T-cell (primary cell): ENCODE measurements at regions not wholly inside any gene's neighbourhood (a gene's known extent, or its start where the extent isn't known, plus 50 kb on each side); places are given as distances from the start of the nearest gene placed in this dataset.

ENCODE experiments used
- ATAC-seq, 4 experiments: fragments of 200-7000 bp in 3 of 4; fragments of 150-1000 bp in 1 of 4; cut with Tn5 transposase; replicated peaks in 1 of 4; 1 replicate in 3 of 4; 2 replicates in 1 of 4; pipeline ENCODE4 v1.10.0; 2021; ENCODE audit warnings: moderate library complexity in 3 of 4, mild to moderate bottlenecking in 2 of 4, moderate number of reproducible peaks in 1 of 4
- CTCF ChIA-PET, 2 donors: fragments of 300-600 bp; sonication (Branson Sonifier 250); formaldehyde crosslinking; loops; one replicate each; lab custom pipeline; 2022; ENCODE audit warnings: antibody characterized with exemption in 2 of 2; lab: Charles Lee
- POLR2A ChIA-PET, 2 donors: fragments of 300-600 bp; sonication (Branson Sonifier 250); formaldehyde crosslinking; loops; one replicate each; lab custom pipeline; 2022; ENCODE audit warnings: antibody characterized with exemption in 2 of 2; lab: Charles Lee
- DNase-seq, 35 experiments: peaks; one replicate each; pipeline versions ENCODE4 v3.0.0 to v3.0.0-alpha.2; 2013 to 2023
- H3K27ac ChIP-seq: one replicate; pipeline ENCODE4 v1.5.1; 2013; ENCODE audit warnings: low read length
- H3K27me3 ChIP-seq, 2 experiments: replicated peaks in 1 of 2; 1 replicate in 1 of 2; 2 replicates in 1 of 2; pipeline versions ENCODE4 v1.6.1 to v1.7.0; 2013; ENCODE audit warnings: low read length in 1 of 2, mixed read lengths in 1 of 2; ENCODE audit not compliant: control insufficient read depth in 2 of 2, insufficient read depth in 2 of 2; ENCODE audit errors: extremely low read depth in 1 of 2
- H3K36me3 ChIP-seq, 2 donors: 1 replicate in 1 of 2; 2 replicates in 1 of 2; pipeline versions ENCODE4 v1.6.1 to v1.7.0; 2013; ENCODE audit warnings: low read length in 1 of 2; ENCODE audit not compliant: control insufficient read depth in 2 of 2, insufficient read depth in 1 of 2; ENCODE audit errors: extremely low read depth in 1 of 2
- H3K4me1 ChIP-seq, 2 experiments: 1 replicate in 1 of 2; 2 replicates in 1 of 2; pipeline versions ENCODE4 v1.6.1 to v1.7.0; 2013; ENCODE audit warnings: low read length in 2 of 2, mixed read lengths in 1 of 2; ENCODE audit not compliant: insufficient read depth in 2 of 2, control insufficient read depth in 1 of 2; ENCODE audit errors: extremely low read depth in 1 of 2
- H3K4me3 ChIP-seq, 2 donors: 1 replicate in 1 of 2; 2 replicates in 1 of 2; pipeline versions ENCODE4 v1.5.1 to v1.7.0; 2013; ENCODE audit warnings: mild to moderate bottlenecking in 2 of 2, low read length in 1 of 2, moderate library complexity in 1 of 2; ENCODE audit not compliant: control insufficient read depth in 1 of 2; ENCODE audit errors: extremely low read depth in 1 of 2
- H3K9me3 ChIP-seq: 2 replicates; pipeline ENCODE4 v1.7.0; 2013
- H3K27ac Mint-ChIP-seq, 2 donors: one replicate each; pipeline ENCODE4 v1.8.0; 2020 to 2021; ENCODE audit warnings: mild to moderate bottlenecking in 2 of 2, mixed read lengths in 2 of 2
- H3K27me3 Mint-ChIP-seq, 2 donors: one replicate each; pipeline ENCODE4 v1.8.0; 2021 to 2022; ENCODE audit warnings: mixed read lengths in 2 of 2
- H3K36me3 Mint-ChIP-seq: one replicate; pipeline ENCODE4 v1.8.0; 2021; ENCODE audit warnings: mixed read lengths
- H3K4me1 Mint-ChIP-seq, 3 donors: one replicate each; pipeline ENCODE4 v1.8.0; 2020 to 2022; ENCODE audit warnings: mixed read lengths in 3 of 3, mild to moderate bottlenecking in 1 of 3
- H3K4me3 Mint-ChIP-seq, 3 donors: one replicate each; pipeline ENCODE4 v1.8.0; 2020 to 2022; ENCODE audit warnings: mild to moderate bottlenecking in 3 of 3, mixed read lengths in 3 of 3, moderate library complexity in 3 of 3
- H3K9me3 Mint-ChIP-seq, 3 donors: one replicate each; pipeline ENCODE4 v1.8.0; 2020 to 2022; ENCODE audit warnings: mixed read lengths in 3 of 3
- WGBS: methylation state at CpG from one replicate; pipeline ENCODE4 v1.1.5; 2013; ENCODE audit warnings: missing lambda C conversion rate; ENCODE audit not compliant: insufficient coverage; 5-methylcytosine and 5-hydroxymethylcytosine counted together

DNA sequence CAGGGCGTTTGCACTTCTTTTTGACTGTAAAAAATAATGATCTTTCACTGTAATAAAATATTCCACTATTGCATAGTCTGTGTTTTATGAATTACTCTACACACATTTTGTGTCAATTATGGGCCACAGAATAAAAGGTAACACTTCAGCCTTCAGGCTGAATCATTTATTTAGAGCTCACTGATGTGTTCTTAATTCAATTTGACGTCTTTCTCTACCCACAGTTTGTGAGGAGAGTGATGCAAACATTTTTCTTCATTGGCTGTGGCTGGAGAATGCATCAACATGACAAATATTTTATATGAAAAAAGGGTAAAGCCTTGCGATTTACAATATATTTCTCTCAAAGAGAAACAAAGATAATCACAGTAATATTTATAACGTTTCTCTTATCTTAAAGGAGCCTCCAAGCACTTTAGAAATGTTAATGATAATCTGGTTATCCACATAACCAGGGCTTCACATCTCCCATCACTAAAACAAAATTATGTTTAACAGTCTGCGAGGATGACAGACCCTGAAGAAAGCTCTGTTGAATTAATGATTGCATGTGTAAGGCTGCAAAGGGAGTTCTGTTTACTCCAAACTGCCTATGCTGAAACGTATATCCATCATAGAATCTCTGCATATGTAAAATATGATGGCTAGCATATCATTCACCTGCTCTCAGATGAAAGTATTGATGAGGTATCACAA is 951.3 kb downstream of the ZPLD1 start:
- Mint-ChIP-seq H3K27me3 (no peaks in the 10 kb centered on the region), H3K36me3 (no peaks in the 10 kb centered on the region), H3K4me1 (no peaks in the 10 kb centered on the region), H3K9me3 (peaks cover 0 to 4% (median 0%) of the 10 kb centered on the region in 3 donors), H3K27ac (no peak overlapping the region), H3K4me3 (no peak overlapping the region)
- DNase-seq: no peak
- no CpG with 5 or more reads among the region's 6 CpGs for WGBS
- H3K36me3 ChIP-seq: no peaks in the 10 kb centered on the region
- no peaks in the 10 kb centered on the region for H3K9me3 ChIP-seq
- POLR2A ChIA-PET: no interaction called here
- no peaks in the 10 kb centered on the region for H3K27me3 ChIP-seq
- CTCF ChIA-PET: no interaction called here
- H3K4me1 ChIP-seq: no peaks in the 10 kb centered on the region
- no peak overlapping the region for H3K27ac ChIP-seq
- ATAC-seq: no peak
- H3K4me3 ChIP-seq: no peak overlapping the region

DNA sequence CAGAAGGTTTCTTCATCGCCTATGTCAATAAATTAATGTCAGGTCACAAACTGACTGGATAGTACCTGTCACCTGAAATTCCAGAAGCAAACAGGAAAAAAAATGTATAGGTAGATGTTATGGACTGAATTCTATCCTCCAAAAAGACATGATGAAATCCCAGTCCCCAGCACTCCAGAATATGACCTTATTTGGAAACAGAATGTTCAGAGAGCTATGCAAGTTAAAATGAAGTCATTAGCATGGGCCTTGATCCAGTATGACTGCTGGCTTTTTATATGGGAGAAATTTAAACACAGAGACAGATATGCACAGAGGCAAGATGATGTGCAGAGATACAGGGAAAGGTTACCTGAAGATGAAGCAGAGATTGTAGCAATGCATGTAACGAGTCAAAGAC is 953.4 kb downstream of the ZPLD1 start:
- H3K4me1 Mint-ChIP-seq: no peaks in the 10 kb centered on the region
- ATAC-seq (no peak), DNase-seq (no peak)
- CTCF ChIA-PET: no interaction called here
- H3K27me3 Mint-ChIP-seq: no peaks in the 10 kb centered on the region
- no peak overlapping the region for H3K4me3 ChIP-seq
- no peaks in the 10 kb centered on the region for H3K36me3 Mint-ChIP-seq
- H3K27ac ChIP-seq: no peak overlapping the region
- no peak overlapping the region for H3K27ac Mint-ChIP-seq
- no peaks in the 10 kb centered on the region for H3K27me3 ChIP-seq
- POLR2A ChIA-PET: no interaction called here
- H3K9me3 Mint-ChIP-seq: peaks cover 0 to 4% (median 0%) of the 10 kb centered on the region in 3 donors
- H3K9me3 ChIP-seq: no peaks in the 10 kb centered on the region
- no peak overlapping the region for H3K4me3 Mint-ChIP-seq
- H3K36me3 ChIP-seq: no peaks in the 10 kb centered on the region
- no peaks in the 10 kb centered on the region for H3K4me1 ChIP-seq
- 0% methylated on average over 1 of the region's 2 CpGs for WGBS

DNA sequence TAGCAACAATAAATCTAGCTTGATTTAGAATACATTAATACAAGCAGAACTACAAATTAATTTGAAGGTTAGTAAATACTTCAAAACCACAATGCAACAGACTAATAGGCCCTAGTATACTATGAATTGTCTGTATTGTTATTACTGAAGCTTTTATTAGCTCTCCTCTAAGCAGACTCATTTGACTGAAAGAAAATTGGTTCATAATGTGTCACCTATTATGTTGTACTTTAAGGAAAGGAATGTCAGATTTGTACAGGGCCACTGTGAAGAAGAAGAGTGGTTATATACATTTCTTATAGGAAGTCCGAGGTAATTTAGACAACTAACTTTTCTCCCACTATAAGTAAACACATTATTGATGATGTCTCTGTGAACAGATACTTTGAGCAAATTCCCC is 954.5 kb downstream of the ZPLD1 start:
- H3K4me1 Mint-ChIP-seq: no peaks in the 10 kb centered on the region
- DNase-seq: no peak
- Histone ChIP-seq H3K4me3 (no peak overlapping the region), H3K27ac (no peak overlapping the region), H3K4me1 (no peaks in the 10 kb centered on the region), H3K9me3 (no peaks in the 10 kb centered on the region), H3K36me3 (no peaks in the 10 kb centered on the region), H3K27me3 (no peaks in the 10 kb centered on the region)
- ChIA-PET POLR2A (interaction anchor here in 1 of 2 donors (0.5 kb wide), 1 partner anchor 429 kb away, joined by 3 read pairs; no protein-coding TSS in a partner anchor), CTCF (no interaction called here)
- H3K4me3 Mint-ChIP-seq: no peak overlapping the region
- ATAC-seq: no peak
- H3K27me3 Mint-ChIP-seq: no peaks in the 10 kb centered on the region
- WGBS: no CpG with 5 or more reads among the region's 1 CpG
- H3K9me3 Mint-ChIP-seq: peaks cover 0 to 4% (median 0%) of the 10 kb centered on the region in 3 donors
- no peaks in the 10 kb centered on the region for H3K36me3 Mint-ChIP-seq
- no peak overlapping the region for H3K27ac Mint-ChIP-seq

DNA sequence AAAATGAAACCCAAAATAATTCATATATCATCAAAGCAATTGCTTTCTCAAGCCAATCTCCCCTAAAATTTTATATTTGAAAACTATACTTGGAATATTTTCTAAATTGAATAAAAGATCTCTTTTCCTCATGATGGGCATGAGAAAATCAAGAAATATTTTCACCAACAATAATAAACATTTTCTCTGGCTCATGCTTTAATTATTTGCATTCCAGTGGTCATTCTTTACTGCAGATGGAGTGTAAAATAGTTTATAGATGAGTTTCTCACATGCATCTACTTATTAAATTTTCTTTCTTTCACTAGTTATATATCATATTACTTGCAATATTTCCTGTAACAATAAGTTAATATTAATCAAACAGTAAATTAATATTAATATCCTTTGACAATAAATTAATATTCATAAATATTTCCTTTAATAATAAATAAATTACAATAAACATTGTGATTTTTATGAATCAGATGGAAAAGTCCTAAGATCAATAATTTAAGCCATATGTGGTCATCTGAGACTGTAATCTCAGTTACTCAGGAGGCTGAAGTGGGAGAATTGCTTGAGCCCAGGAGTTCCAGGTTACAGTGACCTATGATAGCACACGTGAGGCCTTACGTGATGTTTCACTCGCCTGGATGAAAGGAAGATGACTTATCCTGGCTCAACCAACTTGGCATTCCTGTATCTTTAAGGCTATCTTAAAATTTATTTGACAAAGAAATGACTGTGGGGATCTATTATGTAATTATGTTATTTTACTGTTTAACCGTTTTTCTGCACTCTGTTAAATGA is 958.8 kb downstream of the ZPLD1 start:
- H3K27ac Mint-ChIP-seq: no peak overlapping the region
- Histone ChIP-seq H3K4me1 (no peaks in the 10 kb centered on the region), H3K4me3 (no peak overlapping the region), H3K27me3 (no peaks in the 10 kb centered on the region), H3K27ac (no peak overlapping the region), H3K36me3 (no peaks in the 10 kb centered on the region), H3K9me3 (no peaks in the 10 kb centered on the region)
- no peak for ATAC-seq
- ChIA-PET CTCF (no interaction called here), POLR2A (no interaction called here)
- H3K27me3 Mint-ChIP-seq: no peaks in the 10 kb centered on the region
- WGBS: 100% methylated on average over 1 of the region's 4 CpGs
- H3K9me3 Mint-ChIP-seq: peaks cover 0 to 10% (median 0%) of the 10 kb centered on the region in 3 donors
- no peaks in the 10 kb centered on the region for H3K36me3 Mint-ChIP-seq
- no peak overlapping the region for H3K4me3 Mint-ChIP-seq
- no peak for DNase-seq
- H3K4me1 Mint-ChIP-seq: no peaks in the 10 kb centered on the region

DNA sequence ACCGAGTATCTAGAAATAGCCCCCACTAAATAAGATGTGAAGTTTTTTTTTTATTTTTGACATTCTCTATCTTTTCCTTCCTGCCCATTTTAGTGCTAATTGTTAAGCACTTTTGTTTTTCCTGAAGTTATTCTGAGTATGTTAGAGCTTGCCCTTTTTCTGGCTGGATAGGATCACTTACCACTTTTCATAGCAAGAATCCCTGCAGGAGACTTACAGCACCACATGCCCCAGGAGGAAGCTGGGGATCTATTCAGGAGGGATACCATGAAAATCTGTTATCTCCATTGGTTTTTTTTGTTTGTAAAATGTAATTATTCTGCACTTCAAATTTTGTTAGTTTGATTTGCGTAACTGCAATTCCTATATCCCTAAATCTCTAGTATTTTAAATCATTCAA is 968.4 kb downstream of the ZPLD1 start:
- Histone ChIP-seq H3K4me1 (no peaks in the 10 kb centered on the region), H3K9me3 (no peaks in the 10 kb centered on the region), H3K27me3 (no peaks in the 10 kb centered on the region), H3K4me3 (no peak overlapping the region), H3K36me3 (no peaks in the 10 kb centered on the region), H3K27ac (no peak overlapping the region)
- ChIA-PET CTCF (no interaction called here), POLR2A (no interaction called here)
- no peaks in the 10 kb centered on the region for H3K4me1 Mint-ChIP-seq
- H3K27ac Mint-ChIP-seq: no peak overlapping the region
- H3K27me3 Mint-ChIP-seq: no peaks in the 10 kb centered on the region
- DNase-seq (no peak), ATAC-seq (no peak)
- H3K4me3 Mint-ChIP-seq: no peak overlapping the region
- H3K36me3 Mint-ChIP-seq: no peaks in the 10 kb centered on the region
- peaks cover 0 to 9% (median 0%) of the 10 kb centered on the region in 3 donors for H3K9me3 Mint-ChIP-seq
- WGBS: no CpG with 5 or more reads among the region's 2 CpGs

DNA sequence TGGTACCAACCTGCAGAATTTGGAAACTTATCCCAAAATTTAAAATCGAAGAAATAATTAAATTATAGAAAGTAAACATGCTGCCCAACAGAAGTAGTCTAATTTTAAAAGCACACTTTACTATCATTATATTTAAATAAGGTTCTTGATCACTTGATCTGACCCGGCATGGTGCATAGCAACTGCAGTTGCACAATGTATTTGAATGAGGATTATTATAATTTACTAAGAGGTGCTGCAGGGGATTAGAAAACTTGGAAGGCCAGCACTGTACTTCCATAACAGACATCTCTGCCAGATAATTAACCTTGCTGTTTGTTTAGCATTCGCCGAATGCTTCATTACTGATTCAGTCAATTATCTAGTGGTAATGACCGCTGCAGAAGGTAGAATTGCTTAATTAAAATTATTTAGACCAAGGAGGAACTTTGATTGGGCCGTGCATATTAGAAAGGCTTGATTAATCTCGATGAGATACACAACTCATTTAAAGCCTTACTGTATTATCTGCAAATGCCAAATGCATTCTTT is 971.6 kb downstream of the ZPLD1 start:
- no peak for ATAC-seq
- H3K27ac ChIP-seq: no peak overlapping the region
- H3K4me1 Mint-ChIP-seq: no peaks in the 10 kb centered on the region
- no peak for DNase-seq
- H3K36me3 Mint-ChIP-seq: no peaks in the 10 kb centered on the region
- no peaks in the 10 kb centered on the region for H3K9me3 ChIP-seq
- H3K4me3 Mint-ChIP-seq: no peak overlapping the region
- no peaks in the 10 kb centered on the region for H3K9me3 Mint-ChIP-seq
- POLR2A ChIA-PET: no interaction called here
- no peaks in the 10 kb centered on the region for H3K27me3 Mint-ChIP-seq
- H3K4me3 ChIP-seq: no peak overlapping the region
- WGBS: no CpG with 5 or more reads among the region's 7 CpGs
- no peaks in the 10 kb centered on the region for H3K36me3 ChIP-seq
- H3K27ac Mint-ChIP-seq: no peak overlapping the region
- no peaks in the 10 kb centered on the region for H3K27me3 ChIP-seq
- no peaks in the 10 kb centered on the region for H3K4me1 ChIP-seq
- CTCF ChIA-PET: no interaction called here
